ENCODE measurements at regions not wholly inside any gene's neighbourhood (a gene's known extent, or its start where the extent isn't known, plus 50 kb on each side); places are given as distances from the start of the nearest gene placed in this dataset.
"Not testable (repeated sequence)": the region's sequence is repeated elsewhere in the genome, so short reads cannot be mapped to it uniquely, and the experiment has no call there.

DNA sequence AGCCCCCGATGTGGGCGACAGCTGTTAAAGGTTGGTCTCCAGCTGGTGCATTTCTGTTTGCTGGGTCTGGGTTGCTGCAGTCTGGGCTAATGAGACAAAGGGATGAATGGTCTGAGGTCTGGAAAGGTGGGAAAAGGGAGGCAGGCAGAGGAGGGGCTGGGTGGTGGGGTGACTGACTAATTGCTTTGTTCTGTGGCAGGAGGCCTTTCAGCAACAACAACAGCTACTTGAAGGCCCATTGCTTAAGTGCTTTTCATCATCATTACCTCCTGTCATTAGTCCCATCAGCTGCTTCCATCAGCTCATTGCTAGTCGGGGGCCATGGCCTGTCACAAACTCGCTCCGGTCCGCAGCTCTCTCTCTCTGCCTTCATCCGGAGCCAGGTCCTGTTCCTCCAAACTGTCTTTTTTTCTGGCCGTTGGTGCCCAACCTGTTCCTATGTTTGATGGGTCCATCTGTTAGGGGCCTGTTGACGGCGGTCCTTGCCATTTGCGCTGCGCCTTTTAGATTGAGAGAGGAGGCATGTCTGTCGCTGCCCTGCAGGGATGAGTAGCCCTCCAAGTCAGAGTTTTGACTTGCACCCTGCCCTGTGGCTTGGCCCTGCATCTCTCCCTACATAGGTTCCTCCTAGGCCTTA, 105.6 kb upstream of the PLXNA2 start:
- no peak for DNase-seq

- DNase-seq: no peak
These were observed 106.6 kb upstream of the PLXNA2 start for GRCh38 chr1:208350815-208351214.

DNA sequence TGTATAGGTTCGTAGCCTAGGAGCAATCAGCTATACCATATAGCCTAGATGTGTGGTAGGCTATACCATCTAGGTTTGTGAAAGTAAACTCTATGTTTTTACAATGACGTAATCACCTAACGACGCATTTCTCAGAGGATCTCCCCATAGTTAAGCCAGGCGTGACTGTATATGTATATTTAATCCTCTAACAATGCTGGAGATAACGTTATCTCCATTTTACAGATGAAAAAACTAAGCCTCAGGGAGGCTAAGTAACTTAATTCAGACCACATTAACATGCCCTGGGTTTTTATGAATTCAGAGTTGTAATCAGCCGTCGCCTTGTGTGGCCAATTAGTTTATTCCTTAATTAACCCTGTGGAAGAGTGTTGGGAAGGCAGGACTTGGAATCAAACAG, 107.7 kb upstream of the PLXNA2 start:
- DNase-seq: no peak

DNA sequence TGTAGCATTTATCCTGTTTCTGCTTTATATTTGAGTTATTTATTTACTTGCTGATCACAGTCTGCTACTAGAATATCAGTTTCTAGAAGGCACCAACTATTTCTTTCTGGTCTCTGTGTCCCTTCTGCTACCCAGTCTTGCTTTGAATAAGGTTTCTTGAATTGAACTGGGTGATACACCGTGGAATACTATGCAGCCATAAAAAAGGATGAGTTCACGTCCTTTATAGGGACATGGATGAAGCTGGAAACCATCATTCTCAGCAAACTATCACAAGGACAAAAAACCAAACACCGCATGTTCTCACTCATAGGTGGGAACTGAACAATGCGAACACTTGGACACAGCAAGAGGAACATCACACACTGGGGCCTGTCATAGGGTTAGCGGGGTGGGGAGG, 109.6 kb upstream of the PLXNA2 start:
- DNase-seq: not testable (repeated sequence)

DNA sequence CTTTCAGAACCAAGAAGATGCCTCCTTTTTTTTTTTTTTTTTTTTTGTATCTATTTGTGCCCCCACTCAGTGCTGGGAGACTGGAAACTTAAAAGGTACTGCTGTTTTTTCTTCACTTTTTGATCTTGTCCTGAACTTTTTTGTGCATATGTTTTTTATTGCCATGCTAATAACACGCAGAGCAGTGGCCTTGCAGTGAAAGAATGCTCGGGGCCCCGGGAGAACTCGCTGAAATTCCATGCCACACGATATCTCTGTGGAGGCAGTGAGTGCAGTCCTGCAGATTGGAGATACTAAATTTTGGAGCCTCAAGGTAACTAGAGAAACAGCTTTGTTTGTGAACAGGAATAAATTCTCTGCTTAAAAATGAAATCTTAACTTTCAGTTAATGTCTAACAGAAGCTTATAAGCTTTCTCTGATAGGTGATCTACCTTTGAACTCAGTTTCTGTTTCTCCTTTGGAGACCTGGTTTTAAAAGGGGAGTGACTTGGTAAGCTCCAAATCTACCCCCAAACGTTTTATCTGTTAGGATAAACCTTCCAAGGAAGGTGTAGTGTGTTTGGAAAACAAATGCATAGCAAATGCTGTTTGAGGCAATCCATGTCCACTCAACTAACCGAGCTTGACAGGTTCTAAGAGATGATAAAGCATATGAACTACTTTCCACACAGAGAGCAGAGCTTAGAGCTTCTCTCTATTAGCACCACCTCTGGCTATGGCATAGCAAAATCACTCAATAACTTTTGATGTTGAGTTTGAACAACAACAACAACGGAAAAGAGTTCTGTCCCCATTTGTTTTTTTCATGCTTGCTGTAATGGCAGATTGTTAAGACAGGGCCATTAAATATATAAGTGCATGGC, 113.7 kb upstream of the PLXNA2 start:
- DNase-seq: no peak

DNA sequence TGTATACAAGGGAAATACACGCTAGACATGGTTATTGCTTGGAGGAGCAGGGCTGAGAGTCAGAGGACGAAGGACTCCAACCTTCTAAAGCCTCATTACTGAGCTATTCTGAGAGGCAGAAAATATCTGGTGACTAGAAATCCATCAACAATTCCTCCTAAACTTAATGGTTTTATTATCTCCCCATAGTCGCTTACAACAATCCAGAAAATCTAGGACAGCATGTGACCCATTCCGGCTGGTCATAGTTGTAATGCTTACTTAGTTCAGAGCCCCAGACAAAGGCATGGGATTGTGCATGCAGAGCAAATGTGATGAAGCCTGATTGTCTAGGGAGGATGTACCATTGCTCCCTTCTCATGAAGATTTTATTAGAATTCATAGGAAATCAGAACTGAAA, 114.5 kb upstream of the PLXNA2 start:
- DNase-seq: no peak

- no peak for DNase-seq
These were observed 117.8 kb upstream of the PLXNA2 start for GRCh38 chr1:208362011-208362410.

- peak; percentile 45 to 47 for DNase-seq
These were observed 122.4 kb upstream of the PLXNA2 start for GRCh38 chr1:208366559-208366958.

DNA sequence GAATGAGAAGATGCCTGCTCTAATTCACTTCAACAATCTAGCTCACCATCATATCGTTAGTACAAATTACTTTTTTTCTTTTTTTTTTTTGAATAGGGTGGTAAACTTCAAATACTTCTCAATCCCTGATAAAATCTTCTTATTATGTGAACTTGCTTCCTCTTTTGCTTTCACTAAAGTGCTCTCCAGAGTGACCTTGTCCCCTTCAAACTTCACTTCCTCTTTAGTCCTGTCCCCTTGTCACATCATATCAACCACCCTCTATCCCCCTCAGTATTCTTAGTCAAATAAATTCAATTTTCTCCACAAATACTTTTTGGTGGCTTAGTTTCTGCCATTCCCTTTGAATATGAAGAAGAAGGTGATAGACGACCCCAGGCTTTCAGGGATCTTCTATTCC, 124.9 kb upstream of the PLXNA2 start:
- DNase-seq: no peak

- DNase-seq: peak in 1 of 2 experiments; percentile 11
These were observed 125.5 kb upstream of the PLXNA2 start for GRCh38 chr1:208369658-208370057.

DNA sequence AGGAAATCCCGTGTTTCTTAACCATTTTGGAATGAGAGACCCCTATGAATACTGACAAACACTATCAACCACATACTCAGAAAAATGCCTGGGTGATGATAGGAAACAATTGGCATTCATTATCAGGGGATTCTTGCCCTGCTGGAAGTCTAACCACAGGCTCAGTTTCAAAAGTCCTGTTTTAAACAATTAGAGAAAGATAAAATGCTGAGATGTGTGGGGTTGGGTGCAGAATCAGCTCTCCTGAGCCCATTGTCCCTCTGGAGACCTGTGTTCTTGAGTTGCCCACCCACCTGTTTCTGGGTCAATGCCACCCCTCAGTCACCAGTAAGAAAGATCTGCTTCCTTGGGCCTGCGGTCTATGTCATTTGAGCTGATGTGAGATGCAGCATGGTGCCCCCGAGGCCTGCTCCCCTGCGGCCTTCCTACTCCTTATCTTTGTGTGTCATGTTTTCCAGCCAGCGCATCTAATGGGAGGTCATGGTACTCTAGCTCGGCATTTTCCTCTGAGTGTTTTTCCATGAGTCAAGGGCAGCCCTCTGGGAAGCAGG, 130.3 kb upstream of the PLXNA2 start:
- no peak for DNase-seq

DNA sequence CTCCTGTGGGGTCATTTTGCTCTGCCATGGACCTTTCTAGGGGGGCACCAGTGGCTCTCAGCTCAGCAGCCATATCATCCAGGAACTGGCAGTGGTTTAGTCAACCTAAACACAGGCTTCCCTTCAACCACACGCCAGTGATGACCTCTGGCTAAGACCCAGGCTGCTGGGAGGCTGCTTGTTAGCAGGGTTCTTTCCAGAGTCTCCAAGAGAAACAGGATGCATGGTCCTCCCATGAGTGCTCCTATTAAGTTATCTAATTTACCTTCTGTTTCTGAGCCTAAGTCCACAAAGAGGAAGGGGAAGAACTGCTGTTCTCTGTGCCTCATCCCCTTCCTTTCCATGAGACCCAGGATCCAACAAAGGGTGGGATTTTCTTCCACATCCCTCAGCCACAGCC, 137.3 kb upstream of the PLXNA2 start:
- no peak for DNase-seq

DNA sequence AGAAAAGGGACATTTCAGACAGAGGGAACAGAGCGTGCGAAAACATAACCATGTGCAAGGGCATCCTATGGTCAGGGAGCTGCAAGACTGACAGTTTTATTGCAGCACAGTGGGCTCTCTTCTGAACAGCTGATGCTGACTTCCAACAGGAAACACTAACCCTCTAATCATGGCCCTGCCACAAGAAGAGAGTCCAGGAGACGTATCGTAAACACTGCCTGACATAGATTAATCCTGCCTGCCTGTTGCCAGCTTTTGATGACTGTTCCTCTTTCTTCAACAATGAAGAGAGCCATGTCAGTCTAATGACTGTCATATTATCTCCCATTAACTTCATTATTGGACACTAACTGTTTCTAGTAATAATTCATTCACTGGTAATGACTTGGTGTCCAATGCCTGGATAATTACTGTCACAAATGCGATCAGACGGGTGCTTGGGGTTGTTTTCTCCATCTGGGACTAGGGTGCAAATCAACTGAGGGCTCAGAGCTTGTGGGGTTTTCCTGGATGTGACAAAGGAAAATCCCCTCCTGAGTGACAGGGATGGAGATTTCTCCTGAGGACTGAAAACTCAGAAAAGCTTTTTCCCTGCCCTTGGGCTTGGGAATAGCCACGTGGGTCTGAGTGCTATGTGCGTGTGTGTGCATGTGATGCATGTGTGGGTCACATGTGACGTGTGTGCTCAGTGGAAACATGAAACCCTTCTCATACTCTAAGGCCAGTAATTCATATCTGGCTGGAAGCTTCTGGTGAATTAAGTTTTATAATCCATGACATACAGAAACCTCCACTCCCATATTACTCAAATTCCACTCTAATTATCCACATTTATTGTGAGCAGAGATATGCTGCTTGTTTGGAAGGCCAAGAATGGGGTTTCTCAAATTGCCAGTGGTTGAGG, 144.0 kb upstream of the PLXNA2 start:
- DNase-seq: no peak

- no peak for DNase-seq
These were observed 149.2 kb upstream of the PLXNA2 start for GRCh38 chr1:208393416-208393815.

DNA sequence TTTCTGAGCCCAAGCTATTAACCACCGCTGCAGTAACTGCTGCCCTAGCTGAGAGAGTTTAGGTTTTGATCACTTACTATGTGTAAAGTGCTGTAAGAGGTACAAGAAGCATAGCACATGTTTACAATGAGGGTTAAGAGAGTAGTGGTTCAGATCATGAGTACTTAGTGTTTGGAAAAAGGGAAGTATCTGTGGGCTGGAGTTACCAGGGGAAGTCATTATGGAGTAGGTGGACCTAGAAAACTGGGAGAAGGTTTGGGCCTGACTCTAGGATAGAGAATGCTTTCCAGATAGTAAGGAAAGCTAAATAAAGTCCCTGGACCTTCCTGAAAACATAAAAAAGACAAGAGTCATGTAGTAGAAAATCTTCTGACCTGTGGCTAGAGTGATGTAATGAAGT, 149.6 kb upstream of the PLXNA2 start:
- no peak for DNase-seq

DNA sequence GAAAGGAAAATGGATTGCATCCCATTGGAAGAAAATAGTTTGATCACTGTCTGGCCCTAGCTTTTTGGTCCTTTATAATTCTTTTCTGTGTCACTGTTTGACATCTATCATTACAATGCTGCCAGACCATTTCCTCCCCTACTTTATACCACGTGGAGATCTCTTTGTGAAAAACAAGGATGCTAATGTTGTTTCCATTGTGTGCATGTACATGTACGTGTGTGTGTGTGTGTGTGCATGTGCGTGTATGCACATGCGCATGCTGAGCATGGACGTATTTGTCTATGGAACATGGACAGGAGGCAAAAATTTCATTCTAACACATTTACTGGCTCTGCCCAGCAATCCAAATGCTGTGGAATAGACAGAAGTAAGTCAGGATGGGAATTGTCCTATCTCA, 153.1 kb upstream of the PLXNA2 start:
- no peak for DNase-seq

- DNase-seq: no peak
These were observed 160.8 kb upstream of the PLXNA2 start for GRCh38 chr1:208405014-208405413.

GRCh38 chr1:208409176-208409575, 165.0 kb upstream of the PLXNA2 start:
- no peak for DNase-seq

DNA sequence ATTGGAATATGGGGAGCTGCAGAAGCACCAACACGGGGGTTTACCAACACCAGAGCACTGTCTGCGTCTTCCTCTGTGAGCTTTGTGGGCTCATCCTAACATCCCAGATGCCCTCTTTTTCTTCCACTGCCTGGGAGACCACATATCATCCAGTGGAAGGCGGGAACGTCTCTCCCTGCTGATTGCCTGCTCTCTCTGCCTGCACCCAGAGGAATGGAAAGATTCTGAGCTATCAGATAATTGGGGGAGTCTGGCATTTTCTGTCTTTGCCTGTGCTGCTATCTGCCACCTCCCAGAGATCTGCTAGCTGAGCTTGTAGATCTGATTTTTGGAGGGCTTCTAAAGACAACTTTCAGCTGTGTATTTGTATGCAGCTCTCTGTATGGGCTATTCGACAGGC, 166.2 kb upstream of the PLXNA2 start:
- no peak for DNase-seq

- DNase-seq: no peak
These were observed 168.8 kb upstream of the PLXNA2 start for GRCh38 chr1:208413006-208413405.

DNA sequence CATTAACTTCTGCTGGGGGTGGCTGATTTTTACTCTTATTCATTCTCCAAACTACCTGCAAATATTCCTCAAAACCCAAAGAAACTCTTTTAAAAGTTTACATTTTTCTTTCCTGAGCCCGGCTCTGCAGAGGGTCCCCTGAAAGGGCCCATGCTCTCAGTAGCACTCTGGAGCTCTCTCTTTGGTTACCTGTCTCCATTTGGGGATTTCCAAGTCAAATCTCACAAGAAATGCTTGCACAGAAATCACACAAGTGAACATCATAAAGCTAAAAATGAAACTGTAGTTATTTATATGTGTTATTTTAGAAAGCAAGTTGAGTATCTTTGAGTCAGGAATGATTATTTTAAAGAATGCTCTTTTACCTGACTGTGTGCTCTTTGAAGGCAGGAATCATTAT, 174.5 kb upstream of the PLXNA2 start:
- DNase-seq: no peak

- DNase-seq: no peak
These were observed 175.7 kb upstream of the PLXNA2 start for GRCh38 chr1:208419746-208420420.

DNA sequence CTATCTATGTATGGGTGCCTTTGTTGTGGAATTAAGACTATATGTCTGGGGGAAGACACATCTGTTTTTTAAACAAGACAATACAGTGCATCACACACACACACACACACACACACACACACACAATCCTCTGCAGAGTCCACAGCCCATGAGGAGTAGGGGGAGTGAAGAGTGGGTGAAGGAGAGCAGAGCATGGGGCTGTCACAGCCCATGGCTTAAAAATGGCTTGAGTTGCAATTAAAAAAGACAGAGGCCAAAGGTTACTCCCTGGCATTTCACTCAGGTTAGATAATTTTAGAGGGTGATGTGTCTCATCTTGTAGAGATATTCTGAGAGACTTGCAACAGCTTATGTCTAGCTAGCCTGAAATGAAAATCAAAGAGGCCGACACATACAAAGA, 176.5 kb upstream of the PLXNA2 start:
- DNase-seq: no peak

All from NCI-H526 (cell line).